Endothelial cell of hepatic sinusoid (primary cell): ENCODE measurements at regions not wholly inside any gene's neighbourhood (a gene's known extent, or its start where the extent isn't known, plus 50 kb on each side); places are given as distances from the start of the nearest gene placed in this dataset.

Source experiments
- in situ Hi-C: cut with HindIII; loops from 2 replicates; pipeline ENCODE4 v1.10.0; 2017; ENCODE audit warnings: low sequenced_read_pairs

DNA sequence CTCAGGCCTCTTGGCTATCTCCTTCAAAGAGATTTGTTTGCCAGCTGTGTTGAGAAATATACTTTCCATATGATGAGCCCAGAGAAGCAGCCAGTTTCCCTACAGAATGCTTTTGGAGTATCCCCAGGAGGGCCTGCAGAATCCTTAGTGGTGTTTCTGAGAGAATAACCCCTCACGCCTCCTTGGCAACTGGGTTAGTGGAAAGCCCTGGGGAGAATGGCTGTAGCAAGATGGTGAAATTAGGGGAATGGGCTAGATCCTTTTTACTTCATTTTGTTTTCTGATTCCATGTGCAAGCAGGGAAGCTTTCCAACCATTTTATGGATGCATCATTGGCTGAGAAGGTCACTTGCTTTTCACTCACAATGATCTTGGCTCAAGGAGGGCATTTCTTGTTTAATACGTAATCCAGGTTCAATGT, 364.6 kb downstream of the DMRT2 start:
- in situ Hi-C loops: no loop called here

DNA sequence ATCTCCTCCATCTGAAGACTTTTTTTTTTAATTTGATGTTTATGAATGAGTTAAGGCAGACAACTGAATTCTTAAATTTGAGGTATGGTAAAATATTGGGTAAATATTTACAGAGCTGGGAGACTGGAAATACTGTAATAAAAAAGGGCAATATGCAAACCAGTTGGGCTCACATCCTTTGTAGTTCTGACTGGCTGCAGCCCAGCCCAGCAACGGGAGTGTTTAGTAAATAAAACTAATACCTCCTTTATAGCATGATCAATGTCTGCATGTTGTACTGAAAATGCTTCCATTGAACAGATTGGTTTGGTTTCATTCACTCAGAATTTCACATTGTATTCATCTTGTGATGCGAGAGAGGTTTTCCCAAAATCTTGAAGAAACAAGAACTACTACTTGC, 365.0 kb downstream of the DMRT2 start:
- in situ Hi-C loops: no loop called here

DNA sequence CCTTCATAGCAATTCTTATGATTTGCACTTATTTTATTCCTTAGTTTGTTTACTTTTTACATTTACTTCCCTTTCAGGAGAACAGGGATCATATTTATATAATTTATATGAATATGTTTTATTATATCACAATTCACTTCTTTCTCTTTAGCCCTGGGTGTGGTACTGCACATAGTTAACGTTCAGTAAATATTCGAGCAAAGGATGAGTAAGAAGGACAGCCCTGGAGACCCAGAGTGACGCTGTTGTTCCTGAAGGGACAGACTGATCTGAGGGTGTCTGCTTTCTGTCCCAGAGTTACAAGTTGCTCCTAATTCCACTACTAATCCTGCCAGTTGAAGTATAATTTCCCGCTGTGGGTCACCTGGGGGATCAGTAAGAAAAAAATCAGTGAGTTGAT, 366.1 kb downstream of the DMRT2 start:
- in situ Hi-C loops: no loop called here

- in situ Hi-C loops: no loop called here
Measured at GRCh38 chr9:1421436-1421835, 371.3 kb downstream of the DMRT2 start.

- in situ Hi-C loops: no loop called here
Measured at GRCh38 chr9:1427875-1428274, 377.7 kb downstream of the DMRT2 start.

- in situ Hi-C loops: no loop called here
Measured at GRCh38 chr9:1429297-1429696, 379.1 kb downstream of the DMRT2 start.

GRCh38 chr9:1431461-1431860, 381.3 kb downstream of the DMRT2 start:
- in situ Hi-C loops: no loop called here

GRCh38 chr9:1434052-1434767, 384.1 kb downstream of the DMRT2 start:
- in situ Hi-C loops: no loop called here

DNA sequence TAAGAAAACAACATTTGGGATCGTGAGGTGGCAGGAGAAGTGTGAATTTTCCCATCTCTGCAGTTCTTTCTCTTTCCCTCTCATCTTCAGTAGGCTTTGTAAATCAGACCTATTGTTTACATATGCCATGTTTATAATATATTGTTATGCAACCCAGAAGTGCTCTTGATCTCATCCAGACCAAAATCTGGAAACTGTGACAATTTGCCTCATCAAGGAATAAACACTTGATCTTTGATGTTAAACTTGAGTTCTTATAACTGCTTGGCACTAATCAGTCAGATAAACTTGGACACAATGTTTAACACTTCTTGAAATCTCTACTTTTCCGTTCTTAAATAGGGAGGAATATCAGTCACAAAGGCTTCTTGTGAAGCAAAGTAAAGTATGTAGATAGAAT, 384.7 kb downstream of the DMRT2 start:
- in situ Hi-C loops: no loop called here

DNA sequence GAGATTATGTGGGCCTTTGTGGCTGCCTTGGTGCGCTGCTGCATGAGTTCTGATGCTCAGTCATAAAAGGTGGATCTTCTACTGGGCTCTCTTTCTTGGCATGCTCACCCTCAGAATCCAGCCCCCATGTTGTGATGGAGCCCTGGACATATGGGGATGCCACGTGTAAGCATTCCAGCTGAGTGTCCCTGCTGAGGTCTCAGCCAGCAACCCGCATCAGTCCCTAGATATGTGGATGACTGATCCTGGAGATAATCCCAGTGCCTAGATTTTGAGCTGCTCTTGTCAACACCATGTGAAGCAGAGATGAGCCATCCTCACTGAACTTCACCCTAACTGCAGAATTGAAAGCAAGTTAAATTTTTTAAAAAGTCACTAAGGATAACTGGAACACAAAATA, 390.1 kb downstream of the DMRT2 start:
- in situ Hi-C loops: no loop called here

- in situ Hi-C loops: no loop called here
Measured at GRCh38 chr9:1442105-1442504, 391.9 kb downstream of the DMRT2 start.

GRCh38 chr9:1443450-1443849, 393.3 kb downstream of the DMRT2 start:
- in situ Hi-C loops: no loop called here

GRCh38 chr9:1446671-1447070, 396.5 kb downstream of the DMRT2 start:
- in situ Hi-C loops: no loop called here

DNA sequence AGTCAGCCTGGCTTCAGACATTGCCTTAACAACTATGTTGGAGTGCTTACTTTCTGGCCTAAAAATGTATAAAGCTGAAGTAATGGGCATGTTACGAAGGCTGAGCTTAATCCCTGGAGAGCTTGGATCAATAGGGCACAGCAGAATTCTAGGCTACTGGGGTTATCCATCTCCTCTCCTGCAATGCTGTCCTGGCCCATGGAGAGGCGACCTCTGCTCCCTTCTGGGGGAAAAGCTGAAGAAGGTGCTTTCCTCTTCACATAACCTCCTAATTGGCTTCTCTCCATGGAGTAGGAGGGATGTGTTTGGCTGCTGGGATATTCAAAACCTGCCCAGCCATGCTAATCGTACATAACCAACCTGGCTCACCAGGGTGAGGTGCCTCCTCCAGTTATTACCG, 403.5 kb downstream of the DMRT2 start:
- in situ Hi-C loops: no loop called here

GRCh38 chr9:1454211-1454610, 404.1 kb downstream of the DMRT2 start:
- in situ Hi-C loops: no loop called here

- in situ Hi-C loops: no loop called here
Measured at GRCh38 chr9:1454616-1455347, 404.6 kb downstream of the DMRT2 start.

GRCh38 chr9:1455766-1456165, 405.6 kb downstream of the DMRT2 start:
- in situ Hi-C loops: no loop called here

DNA sequence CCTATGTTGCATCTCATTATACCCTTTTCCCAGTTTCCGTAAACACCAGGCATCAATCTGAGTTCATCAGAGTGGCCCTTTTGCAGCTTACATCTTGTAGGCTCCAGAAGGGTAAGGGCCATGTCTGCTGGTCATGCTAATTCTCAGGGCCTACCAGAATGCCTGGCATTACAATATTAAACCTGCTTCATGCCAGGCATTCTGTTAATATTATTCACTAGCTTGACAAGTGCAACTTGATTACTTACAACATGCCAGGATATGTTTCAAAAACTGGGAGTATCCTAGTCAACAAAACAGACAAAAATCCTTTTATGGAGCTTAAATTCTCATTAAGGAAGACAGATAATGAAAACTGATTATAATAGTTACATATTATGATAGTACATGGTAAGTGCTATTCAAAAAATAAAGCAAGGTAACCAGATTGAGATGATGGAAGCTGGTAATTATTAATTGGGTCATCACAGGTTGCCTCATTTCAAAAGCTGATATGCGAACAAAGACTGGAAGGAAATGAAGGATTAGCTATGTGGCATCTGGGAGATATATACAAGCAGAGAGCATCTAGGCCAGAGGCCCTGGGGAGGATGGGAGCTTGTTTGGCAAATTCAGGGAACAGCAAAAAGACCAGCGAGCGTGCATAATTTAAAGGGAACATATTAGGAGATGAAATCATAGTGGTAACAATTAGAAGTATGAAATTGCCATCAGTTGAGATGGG, 406.3 kb downstream of the DMRT2 start:
- in situ Hi-C loops: no loop called here

GRCh38 chr9:1457460-1457859, 407.3 kb downstream of the DMRT2 start:
- in situ Hi-C loops: no loop called here

DNA sequence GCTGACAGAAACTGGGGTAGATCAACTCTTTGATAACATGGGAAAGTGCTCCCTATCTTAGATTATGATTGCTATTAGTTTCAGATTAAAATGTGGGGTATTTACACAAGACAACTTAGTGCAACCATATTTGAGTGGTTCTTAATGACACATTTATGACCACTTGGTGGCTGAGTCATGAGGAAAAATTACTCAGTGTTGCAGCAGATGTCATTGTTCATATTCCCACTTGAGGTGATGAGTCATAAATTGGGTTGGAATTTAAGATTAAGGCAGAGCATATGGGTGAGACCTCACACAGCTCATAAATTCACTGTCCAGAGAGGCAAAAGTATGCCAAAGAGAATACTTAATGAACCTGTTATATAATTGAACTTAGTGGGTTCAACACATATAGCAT, 408.3 kb downstream of the DMRT2 start:
- in situ Hi-C loops: no loop called here

DNA sequence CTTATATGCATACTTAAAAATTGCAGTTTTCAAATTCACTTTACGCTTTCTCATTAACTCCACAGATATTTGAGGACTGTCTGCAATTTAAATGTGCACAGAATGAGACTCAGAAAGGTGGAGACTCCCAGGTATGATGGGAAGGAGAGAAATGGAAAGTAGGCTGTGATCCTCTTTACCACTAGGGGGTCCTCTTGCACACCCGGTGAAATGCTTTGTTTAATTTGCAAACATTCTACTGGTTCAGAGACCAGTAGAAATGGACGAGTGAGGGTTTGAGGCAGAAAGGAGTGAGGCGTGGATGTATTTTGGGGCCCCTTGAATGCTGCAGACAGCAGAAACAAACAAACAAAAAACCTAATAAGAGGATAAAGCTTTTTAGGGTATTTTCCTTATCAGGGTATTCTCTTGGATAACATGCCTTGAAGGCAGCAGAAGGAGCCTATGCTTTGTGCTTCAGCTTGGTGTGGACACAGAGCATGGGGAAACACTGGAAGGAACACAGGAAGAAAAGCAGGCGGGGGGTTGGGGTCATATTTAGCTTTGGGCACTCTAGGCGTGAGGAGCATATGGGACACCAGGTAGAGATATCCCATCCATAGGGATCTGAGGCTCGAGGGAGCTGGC, 410.1 kb downstream of the DMRT2 start:
- in situ Hi-C loops: no loop called here
